GM13976 (cell line): ENCODE measurements at regions not wholly inside any gene's neighbourhood (a gene's known extent, or its start where the extent isn't known, plus 50 kb on each side); places are given as distances from the start of the nearest gene placed in this dataset.

Experiments used
- DNase-seq: peaks from one replicate; pipeline ENCODE4 v3.0.0; 2012; ENCODE audit warnings: low spot score
- CTCF ChIP-seq: IDR thresholded peaks from 2 replicates; pipeline ENCODE4 v1.5.1; 2012; ENCODE audit warnings: borderline replicate concordance, mild to moderate bottlenecking; ENCODE audit not compliant: insufficient read depth; ENCODE audit errors: extremely low read depth, missing control alignments, control extremely low read depth
- in situ Hi-C: fragments of 300-500 bp; cut with MboI; formaldehyde crosslinking; loops from one replicate; pipeline ENCODE4 v1.12.0; 2022; ENCODE audit warnings: low sequenced_read_pairs, mixed read lengths, inconsistent platforms; ENCODE audit not compliant: unreplicated experiment

GRCh38 chr4:44869985-44870384 is 143.6 kb upstream of the GNPDA2 start:
- DNase-seq: no peak
- in situ Hi-C loops: no loop called here
- TF ChIP-seq CTCF: no peak

GRCh38 chr4:44869222-44869882 is 143.0 kb upstream of the GNPDA2 start:
- in situ Hi-C loops: no loop called here
- DNase-seq: no peak
- TF ChIP-seq CTCF: no peak

- no peak for TF ChIP-seq CTCF
- DNase-seq: no peak
- in situ Hi-C loops: no loop called here
Measured at GRCh38 chr4:44861756-44862155, 135.4 kb upstream of the GNPDA2 start.

- DNase-seq: no peak
- TF ChIP-seq CTCF: no peak
- in situ Hi-C loops: no loop called here
Measured at GRCh38 chr4:44859477-44859876, 133.1 kb upstream of the GNPDA2 start.

- TF ChIP-seq CTCF: no peak
- no peak for DNase-seq
- in situ Hi-C loops: no loop called here
Measured at GRCh38 chr4:44848466-44848865, 122.1 kb upstream of the GNPDA2 start.

GRCh38 chr4:44845993-44846392 is 119.6 kb upstream of the GNPDA2 start:
- TF ChIP-seq CTCF: no peak
- no peak for DNase-seq
- in situ Hi-C loops: no loop called here
